ENCODE measurements at regions not wholly inside any gene's neighbourhood (a gene's known extent, or its start where the extent isn't known, plus 50 kb on each side); places are given as distances from the start of the nearest gene placed in this dataset.

DNA sequence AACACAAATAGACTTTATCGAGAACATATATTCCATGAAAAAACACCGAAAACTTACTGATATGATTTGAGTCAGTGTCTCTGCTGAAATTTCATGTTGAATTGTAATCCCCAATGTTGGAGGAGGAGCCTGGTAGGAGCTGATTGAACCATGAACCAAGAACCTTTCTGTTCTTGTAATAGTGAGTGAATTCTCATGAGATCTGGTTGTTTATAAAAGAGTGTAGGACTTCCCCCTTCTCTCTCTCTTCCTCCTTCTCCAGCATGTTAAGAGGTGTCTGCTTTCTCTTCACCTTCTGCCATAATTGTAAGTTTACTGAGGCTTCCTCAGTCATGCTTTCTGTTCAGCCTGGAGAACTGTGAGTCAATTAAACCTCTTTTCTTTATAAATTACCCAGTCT lies 1289.3 kb upstream of the CITED2 start:
- Histone ChIP-seq H3K4me3 (no peak overlapping the region), H3K9me3 (replicated peaks in 1 of 3) (peaks cover 0 to under 1% (median 0%) of the 10 kb centered on the region in 3 donors), H3K27me3 (no peaks in the 10 kb centered on the region), H3K4me1 (replicated peaks in 1 of 2) (no peaks in the 10 kb centered on the region), H3K27ac (no peak overlapping the region), H3K36me3 (replicated peaks in 1 of 2) (no peaks in the 10 kb centered on the region)
- WGBS, 4 donors: 94 to 98% (median 96%) methylated on average over 2 of the region's 2 CpGs
- intact Hi-C loops (cut with DNase I): no loop called here
- no peak for DNase-seq
- TF ChIP-seq, protein P1, sequence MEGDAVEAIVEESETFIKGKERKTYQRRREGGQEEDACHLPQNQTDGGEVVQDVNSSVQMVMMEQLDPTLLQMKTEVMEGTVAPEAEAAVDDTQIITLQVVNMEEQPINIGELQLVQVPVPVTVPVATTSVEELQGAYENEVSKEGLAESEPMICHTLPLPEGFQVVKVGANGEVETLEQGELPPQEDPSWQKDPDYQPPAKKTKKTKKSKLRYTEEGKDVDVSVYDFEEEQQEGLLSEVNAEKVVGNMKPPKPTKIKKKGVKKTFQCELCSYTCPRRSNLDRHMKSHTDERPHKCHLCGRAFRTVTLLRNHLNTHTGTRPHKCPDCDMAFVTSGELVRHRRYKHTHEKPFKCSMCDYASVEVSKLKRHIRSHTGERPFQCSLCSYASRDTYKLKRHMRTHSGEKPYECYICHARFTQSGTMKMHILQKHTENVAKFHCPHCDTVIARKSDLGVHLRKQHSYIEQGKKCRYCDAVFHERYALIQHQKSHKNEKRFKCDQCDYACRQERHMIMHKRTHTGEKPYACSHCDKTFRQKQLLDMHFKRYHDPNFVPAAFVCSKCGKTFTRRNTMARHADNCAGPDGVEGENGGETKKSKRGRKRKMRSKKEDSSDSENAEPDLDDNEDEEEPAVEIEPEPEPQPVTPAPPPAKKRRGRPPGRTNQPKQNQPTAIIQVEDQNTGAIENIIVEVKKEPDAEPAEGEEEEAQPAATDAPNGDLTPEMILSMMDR (IDR thresholded peaks at IDR 0.05): no peak
- no peak for TF ChIP-seq POLR2A (IDR thresholded peaks at IDR 0.05)

DNA sequence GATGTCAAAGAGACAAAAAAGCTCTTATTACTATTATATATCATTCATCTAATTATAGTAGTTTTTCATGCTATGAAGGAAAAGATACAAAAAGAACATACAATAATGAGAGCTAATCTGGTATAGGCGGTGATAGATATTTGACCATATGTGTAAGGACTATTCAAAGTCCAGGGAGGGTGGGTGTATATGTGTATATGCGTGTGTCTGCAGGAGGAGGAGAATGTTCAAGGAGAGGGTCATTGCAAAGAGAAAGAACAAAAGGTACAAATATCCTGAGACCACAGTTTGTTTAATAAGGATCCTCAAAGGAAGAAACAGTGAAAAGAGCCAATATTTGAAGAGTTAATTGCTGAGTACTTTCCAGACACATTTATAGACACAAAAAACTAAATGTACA lies 1288.6 kb upstream of the CITED2 start:
- intact Hi-C loops (cut with DNase I): no loop called here

DNA sequence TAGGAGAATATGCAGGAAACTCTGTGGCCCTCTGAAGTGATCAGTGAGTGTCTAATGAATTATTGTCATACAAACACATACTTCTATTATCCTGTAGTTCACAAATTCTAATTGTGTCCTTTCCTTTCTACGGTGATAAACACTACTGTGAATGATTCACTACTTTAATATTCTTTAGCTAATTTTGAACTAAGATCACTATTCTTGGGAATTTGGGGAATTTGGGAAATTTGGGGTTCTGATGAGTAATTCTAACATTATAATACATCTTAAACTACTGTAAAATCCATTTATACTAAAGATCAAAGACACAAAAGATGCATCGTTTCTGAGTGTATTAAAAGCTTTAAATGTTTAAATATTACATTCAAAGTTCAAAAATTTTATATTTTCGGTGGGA lies 1287.2 kb upstream of the CITED2 start:
- Histone ChIP-seq H3K36me3 (replicated peaks in 1 of 2) (no peaks in the 10 kb centered on the region), H3K27me3 (no peaks in the 10 kb centered on the region), H3K4me1 (replicated peaks in 1 of 2) (no peaks in the 10 kb centered on the region), H3K9me3 (replicated peaks in 1 of 3) (peaks cover 0 to 5% (median 0%) of the 10 kb centered on the region in 3 donors), H3K27ac (no peak overlapping the region), H3K4me3 (no peak overlapping the region)
- intact Hi-C loops (cut with DNase I): no loop called here
- WGBS, 4 donors: 82 to 86% (median 84%) methylated on average over 3 of the region's 3 CpGs
- TF ChIP-seq, protein P1 (IDR thresholded peaks at IDR 0.05): no peak
- TF ChIP-seq POLR2A (IDR thresholded peaks at IDR 0.05): no peak
- DNase-seq: no peak

More for the DNA sequence above, 1288.6 kb upstream of the CITED2 start:
- peaks cover 0 to 5% (median 0%) of the 10 kb centered on the region in 3 donors for H3K9me3 ChIP-seq (replicated peaks in 1 of 3)
- WGBS, 4 donors: 89 to 97% (median 90%) methylated on average over 2 of the region's 2 CpGs
- no peaks in the 10 kb centered on the region for H3K4me1 ChIP-seq (replicated peaks in 1 of 2)
- no peak for DNase-seq
- no peaks in the 10 kb centered on the region for H3K27me3 ChIP-seq
- no peak overlapping the region for H3K4me3 ChIP-seq
- H3K36me3 ChIP-seq (replicated peaks in 1 of 2): no peaks in the 10 kb centered on the region
- no peak overlapping the region for H3K27ac ChIP-seq
- no peak for TF ChIP-seq POLR2A (IDR thresholded peaks at IDR 0.05)
- TF ChIP-seq, protein P1 (IDR thresholded peaks at IDR 0.05): no peak

DNA sequence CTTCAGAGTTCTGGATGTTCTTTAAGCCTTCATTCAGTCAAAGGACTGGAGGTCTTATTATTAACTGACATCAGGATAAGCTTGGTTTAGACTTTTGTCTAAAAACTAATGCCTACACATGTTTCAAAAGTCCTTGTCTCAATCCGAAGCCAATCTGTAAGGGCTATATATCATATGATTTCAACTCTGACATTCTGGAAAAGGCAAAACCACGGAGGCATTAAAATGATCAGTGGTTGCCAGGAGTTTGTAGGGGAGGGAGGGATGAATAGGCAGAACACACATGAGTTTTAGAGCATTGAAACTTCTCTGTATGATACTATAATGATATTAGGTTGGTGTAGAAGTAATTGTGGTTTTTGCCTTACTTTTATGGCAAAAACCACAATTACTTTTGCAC lies 1285.8 kb upstream of the CITED2 start:
- TF ChIP-seq, protein P1 (IDR thresholded peaks at IDR 0.05): no peak
- no peak for TF ChIP-seq POLR2A (IDR thresholded peaks at IDR 0.05)
- 28 to 35% (median 31%) methylated on average over 2 of the region's 2 CpGs for WGBS, 4 donors
- Histone ChIP-seq H3K4me1 (replicated peaks in 1 of 2) (no peaks in the 10 kb centered on the region), H3K27me3 (no peaks in the 10 kb centered on the region), H3K36me3 (replicated peaks in 1 of 2) (no peaks in the 10 kb centered on the region), H3K4me3 (no peak overlapping the region), H3K27ac (no peak overlapping the region), H3K9me3 (replicated peaks in 1 of 3) (peaks cover 0 to 5% (median 0%) of the 10 kb centered on the region in 3 donors)
- intact Hi-C loops (cut with DNase I): no loop called here
- DNase-seq: no peak
